PC-3 (cell line): ENCODE measurements at regions not wholly inside any gene's neighbourhood (a gene's known extent, or its start where the extent isn't known, plus 50 kb on each side); places are given as distances from the start of the nearest gene placed in this dataset.

Experiments
- CTCF ChIP-seq: fragments of 300-600 bp; sonication (generic); conservative IDR thresholded peaks from 2 replicates; pipeline ENCODE4 v1.5.1; 2017; ENCODE audit warnings: antibody characterized with exemption, low read depth, mild to moderate bottlenecking, low read length
- EZH2 ChIP-seq: fragments of 300-600 bp; sonication (generic); IDR thresholded peaks from one replicate; pipeline ENCODE4 v1.6.1; 2017; ENCODE audit warnings: antibody characterized with exemption, mild to moderate bottlenecking, low read length; ENCODE audit not compliant: unreplicated experiment
- EZH2phosphoT487 ChIP-seq: fragments of 300-600 bp; sonication (generic); IDR thresholded peaks from 2 replicates; pipeline ENCODE4 v1.6.1; 2018; ENCODE audit warnings: mild to moderate bottlenecking, antibody characterized with exemption, low read length, borderline replicate concordance

- TF ChIP-seq CTCF (no peak), EZH2phosphoT487 (no peak), EZH2 (no peak)
These were observed 67.7 kb downstream of the MATN1 start for GRCh38 chr1:30655672-30656071.
